ENCODE measurements at regions not wholly inside any gene's neighbourhood (a gene's known extent, or its start where the extent isn't known, plus 50 kb on each side); places are given as distances from the start of the nearest gene placed in this dataset.
A peak's percentile ranks its signal among the peaks of the same experiment; 100 is the strongest.

- DNase-seq (ENCODE audit: low spot score), result no peak
These were observed 258.9 kb downstream of the TAF11L14 start for GRCh38 chr5:17893026-17893635.

- DNase-seq (ENCODE audit: low spot score), result no peak
These were observed 261.2 kb downstream of the TAF11L14 start for GRCh38 chr5:17895288-17896033.

- no peak for DNase-seq (ENCODE audit: low spot score)
These were observed 262.3 kb downstream of the TAF11L14 start for GRCh38 chr5:17896605-17897004.

- no peak for DNase-seq (ENCODE audit: low spot score)
These were observed 263.5 kb downstream of the TAF11L14 start for GRCh38 chr5:17897776-17898175.

GRCh38 chr5:17898766-17899165, 264.5 kb downstream of the TAF11L14 start:
- DNase-seq (ENCODE audit: low spot score), result no peak

GRCh38 chr5:17907094-17907493, 272.8 kb downstream of the TAF11L14 start:
- no peak for DNase-seq (ENCODE audit: low spot score)

- no peak for DNase-seq (ENCODE audit: low spot score)
These were observed 276.1 kb downstream of the TAF11L14 start for GRCh38 chr5:17910318-17910717.

- DNase-seq (ENCODE audit: low spot score), result no peak
These were observed 278.5 kb downstream of the TAF11L14 start for GRCh38 chr5:17912794-17913193.

- no peak for DNase-seq (ENCODE audit: low spot score)
These were observed 282.2 kb downstream of the TAF11L14 start for GRCh38 chr5:17916446-17916845.

GRCh38 chr5:17917465-17917864, 283.2 kb downstream of the TAF11L14 start:
- DNase-seq (ENCODE audit: low spot score), result no peak

- DNase-seq (ENCODE audit: low spot score), result no peak
These were observed 284.3 kb downstream of the TAF11L14 start for GRCh38 chr5:17918373-17919104.

- no peak for DNase-seq (ENCODE audit: low spot score)
These were observed 291.0 kb downstream of the TAF11L14 start for GRCh38 chr5:17925276-17925675.

- no peak for DNase-seq (ENCODE audit: low spot score)
These were observed 294.3 kb downstream of the TAF11L14 start for GRCh38 chr5:17928581-17928981.

- DNase-seq (ENCODE audit: low spot score), result no peak
These were observed 294.9 kb downstream of the TAF11L14 start for GRCh38 chr5:17929171-17929570.

GRCh38 chr5:17930346-17930745, 296.1 kb downstream of the TAF11L14 start:
- DNase-seq (ENCODE audit: low spot score), result no peak

- no peak for DNase-seq (ENCODE audit: low spot score)
These were observed 309.8 kb downstream of the TAF11L14 start for GRCh38 chr5:17944046-17944445.

GRCh38 chr5:17947029-17947428, 312.8 kb downstream of the TAF11L14 start:
- DNase-seq (ENCODE audit: low spot score), result no peak

- peak; percentile 74 for DNase-seq (ENCODE audit: low spot score)
These were observed 317.3 kb downstream of the TAF11L14 start for GRCh38 chr5:17951392-17952169.

- no peak for DNase-seq (ENCODE audit: low spot score)
These were observed 318.0 kb downstream of the TAF11L14 start for GRCh38 chr5:17952231-17952630.

- DNase-seq (ENCODE audit: low spot score), result no peak
These were observed 329.8 kb downstream of the TAF11L14 start for GRCh38 chr5:17964067-17964466.

- DNase-seq (ENCODE audit: low spot score), result no peak
These were observed 332.6 kb downstream of the TAF11L14 start for GRCh38 chr5:17966640-17967402.

- DNase-seq (ENCODE audit: low spot score), result no peak
These were observed 342.1 kb downstream of the TAF11L14 start for GRCh38 chr5:17976404-17976803.
